Ectodermal cell (in vitro differentiated cells): ENCODE measurements at regions not wholly inside any gene's neighbourhood (a gene's known extent, or its start where the extent isn't known, plus 50 kb on each side); places are given as distances from the start of the nearest gene placed in this dataset.

Experiments used
- H3K27ac ChIP-seq: 2 replicates; pipeline ENCODE4 v1.7.0; 2013; ENCODE audit warnings: mild to moderate bottlenecking, low read depth, low read length; ENCODE audit not compliant: insufficient read depth, poor library complexity, severe bottlenecking
- H3K27me3 ChIP-seq: 2 replicates; pipeline ENCODE4 v1.7.0; 2013; ENCODE audit warnings: mild to moderate bottlenecking, low read length; ENCODE audit not compliant: insufficient read depth, control insufficient read depth, poor library complexity, severe bottlenecking
- H3K36me3 ChIP-seq: one replicate; pipeline ENCODE4 v1.7.0; 2013; ENCODE audit warnings: low read length; ENCODE audit not compliant: control insufficient read depth, insufficient read depth
- H3K4me1 ChIP-seq: one replicate; pipeline ENCODE4 v1.7.0; 2013; ENCODE audit warnings: low read length; ENCODE audit not compliant: control insufficient read depth, insufficient read depth
- H3K4me3 ChIP-seq: 2 replicates; pipeline ENCODE4 v1.7.0; 2013; ENCODE audit warnings: low read depth, low read length, control low read depth; ENCODE audit not compliant: insufficient read depth
- H3K9me3 ChIP-seq: 2 replicates; pipeline ENCODE4 v1.7.0; 2013; ENCODE audit warnings: mild to moderate bottlenecking, low read length, moderate library complexity; ENCODE audit not compliant: control insufficient read depth
- WGBS, 2 experiments: methylation state at CpG; one replicate each; pipeline ENCODE4 v1.1.7; 2013; ENCODE audit warnings: missing lambda C conversion rate in 2 of 2; 5-methylcytosine and 5-hydroxymethylcytosine counted together

DNA sequence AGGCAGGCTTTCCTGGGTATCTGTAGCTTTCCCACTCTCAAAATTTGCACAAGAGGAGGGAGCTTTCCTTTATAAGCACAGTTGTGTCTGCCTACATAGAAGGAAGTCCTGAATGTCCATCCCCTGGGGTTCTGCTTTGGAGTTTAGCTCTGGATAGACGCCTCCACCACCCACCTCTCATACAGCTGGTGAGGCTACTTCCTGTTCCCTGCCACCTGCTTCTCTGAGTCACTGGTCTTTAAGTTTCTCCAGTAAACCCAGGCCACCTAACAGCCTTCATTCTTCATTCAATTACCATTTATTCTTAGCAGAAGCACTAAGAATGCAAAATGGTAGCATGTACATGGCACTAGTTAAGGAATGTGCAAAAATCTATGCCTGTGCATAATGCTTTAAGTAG is 407.8 kb downstream of the CDH2 start:
- Histone ChIP-seq H3K27ac (no peak overlapping the region), H3K4me1 (no peaks in the 10 kb centered on the region), H3K36me3 (no peaks in the 10 kb centered on the region), H3K9me3 (no peaks in the 10 kb centered on the region), H3K4me3 (no peak overlapping the region), H3K27me3 (no peaks in the 10 kb centered on the region)
- WGBS, 2 experiments: 81 to 84% methylated on average over 1 of the region's 1 CpG

DNA sequence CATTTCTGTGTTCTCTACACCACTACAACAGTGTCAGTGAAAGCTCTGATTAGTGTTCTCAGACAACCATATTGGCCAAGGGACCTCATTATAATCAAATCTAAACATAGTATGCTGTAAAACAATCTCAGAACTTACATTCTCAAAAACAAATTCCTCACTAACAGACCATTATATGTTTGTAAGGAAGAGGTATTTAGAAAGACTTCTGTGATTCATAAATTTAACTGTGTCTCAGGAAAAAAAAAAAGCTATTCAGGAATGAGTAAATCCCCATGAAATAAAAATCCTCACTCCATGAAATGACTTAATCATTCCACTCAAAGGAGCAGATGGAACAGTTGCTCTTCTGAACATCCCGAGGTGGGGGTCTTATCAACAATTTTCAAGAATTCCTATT is 413.0 kb downstream of the CDH2 start:
- Histone ChIP-seq H3K4me1 (no peaks in the 10 kb centered on the region), H3K36me3 (no peaks in the 10 kb centered on the region), H3K27me3 (no peaks in the 10 kb centered on the region), H3K4me3 (no peak overlapping the region), H3K27ac (no peak overlapping the region), H3K9me3 (no peaks in the 10 kb centered on the region)
- WGBS, 2 experiments: 95 to 100% methylated on average over 1 of the region's 1 CpG

GRCh38 chr18:27763341-27763740 is 413.6 kb downstream of the CDH2 start:
- Histone ChIP-seq H3K36me3 (no peaks in the 10 kb centered on the region), H3K27ac (no peak overlapping the region), H3K4me1 (no peaks in the 10 kb centered on the region), H3K4me3 (no peak overlapping the region), H3K9me3 (no peaks in the 10 kb centered on the region), H3K27me3 (no peaks in the 10 kb centered on the region)

DNA sequence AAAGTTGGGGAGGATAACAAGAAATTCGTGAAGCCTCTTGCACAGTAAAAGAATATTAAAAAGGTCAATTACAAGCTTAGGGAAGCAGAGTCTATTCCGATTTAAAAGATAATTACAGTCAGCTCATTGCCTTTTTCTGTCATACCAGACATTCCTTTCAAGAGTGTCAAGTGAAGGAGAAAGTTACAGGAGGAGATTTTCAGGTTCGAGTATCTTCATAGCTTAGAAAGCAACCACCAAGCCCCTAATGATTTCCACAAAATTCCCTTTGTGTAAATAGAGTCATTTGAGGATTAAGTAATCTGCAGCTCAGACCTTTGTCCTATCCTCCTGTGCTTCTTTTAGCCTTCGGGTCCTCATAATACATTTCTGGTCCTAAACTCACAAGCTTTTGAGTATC is 414.9 kb downstream of the CDH2 start:
- WGBS, 2 experiments: 66 to 77% methylated on average over 2 to 4 of the region's 4 CpGs
- Histone ChIP-seq H3K9me3 (no peaks in the 10 kb centered on the region), H3K27ac (no peak overlapping the region), H3K4me3 (no peak overlapping the region), H3K4me1 (no peaks in the 10 kb centered on the region), H3K36me3 (no peaks in the 10 kb centered on the region), H3K27me3 (no peaks in the 10 kb centered on the region)

- no peaks in the 10 kb centered on the region for H3K9me3 ChIP-seq
- H3K4me1 ChIP-seq: peaks cover 3% of the 10 kb centered on the region
- H3K4me3 ChIP-seq: no peak overlapping the region
- WGBS, 2 experiments: 93 to 98% methylated on average over 2 to 4 of the region's 4 CpGs
- H3K36me3 ChIP-seq: no peaks in the 10 kb centered on the region
- H3K27ac ChIP-seq: no peak overlapping the region
- H3K27me3 ChIP-seq: no peaks in the 10 kb centered on the region
Observed at GRCh38 chr18:27752944-27753343, 424.0 kb downstream of the CDH2 start.

DNA sequence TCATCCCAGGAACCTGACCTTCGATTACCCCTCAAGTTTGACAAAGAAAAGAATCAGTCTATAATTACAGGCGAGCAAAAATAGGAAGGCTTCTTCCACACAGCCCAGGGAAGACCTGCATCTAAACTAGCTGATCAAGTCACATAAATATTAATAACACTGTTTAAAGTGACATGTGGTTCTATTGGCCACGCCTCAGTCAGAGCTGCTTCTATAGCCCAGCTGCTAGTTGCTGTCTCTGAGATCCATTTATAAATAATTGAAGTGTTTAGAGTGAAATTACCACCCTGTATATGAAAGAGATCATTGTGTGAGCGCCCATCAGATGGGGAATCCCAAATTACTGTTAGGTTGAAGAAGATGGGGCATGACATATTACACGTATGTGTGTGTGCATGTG is 426.0 kb downstream of the CDH2 start:
- 87 to 97% methylated on average over 5 of the region's 5 CpGs for WGBS, 2 experiments
- H3K27me3 ChIP-seq: no peaks in the 10 kb centered on the region
- H3K27ac ChIP-seq: no peak overlapping the region
- H3K4me3 ChIP-seq: no peak overlapping the region
- H3K36me3 ChIP-seq: no peaks in the 10 kb centered on the region
- no peaks in the 10 kb centered on the region for H3K9me3 ChIP-seq
- peaks cover 3% of the 10 kb centered on the region for H3K4me1 ChIP-seq

DNA sequence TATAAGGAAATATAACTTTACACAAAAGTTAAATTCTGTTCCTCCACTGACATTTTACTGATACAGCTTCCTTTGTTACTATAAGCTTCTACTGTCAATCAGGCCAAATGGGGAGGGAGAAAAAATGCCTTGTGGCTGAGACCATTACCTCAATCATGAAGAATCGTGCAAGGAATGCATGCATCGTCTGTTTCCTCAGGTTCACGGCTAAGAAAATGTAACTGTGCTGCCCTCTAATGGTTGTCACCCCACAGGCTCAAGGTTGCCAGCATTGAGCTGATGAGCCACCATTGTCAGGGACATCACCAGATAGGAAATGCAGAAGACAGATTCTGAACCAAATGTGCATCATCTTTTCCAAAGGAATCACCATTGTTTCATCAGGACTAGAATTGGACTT is 426.9 kb downstream of the CDH2 start:
- Histone ChIP-seq H3K36me3 (no peaks in the 10 kb centered on the region), H3K4me1 (peaks cover 3% of the 10 kb centered on the region), H3K27ac (no peak overlapping the region), H3K9me3 (no peaks in the 10 kb centered on the region), H3K4me3 (no peak overlapping the region), H3K27me3 (no peaks in the 10 kb centered on the region)
- WGBS, 2 experiments: 16 to 21% methylated on average over 3 of the region's 3 CpGs

DNA sequence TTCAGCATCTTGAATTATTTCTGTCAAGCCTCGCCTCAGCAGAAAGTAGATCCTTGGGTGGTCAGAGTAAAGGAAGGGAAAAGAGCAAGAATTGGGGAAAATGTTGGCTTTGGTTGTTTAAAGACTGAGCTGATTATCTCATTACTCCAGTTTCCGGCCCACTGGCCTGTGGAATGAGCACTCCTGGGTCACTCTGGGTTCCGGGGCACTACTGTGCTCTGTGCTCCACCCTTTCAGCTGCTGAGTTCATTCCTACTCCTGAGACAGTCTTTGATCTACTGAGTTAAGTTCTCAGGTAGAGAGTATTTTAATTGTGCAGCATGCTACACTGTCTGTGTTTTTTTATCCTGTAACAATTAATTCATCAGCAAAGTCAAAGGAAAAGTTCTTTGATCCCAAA is 427.7 kb downstream of the CDH2 start:
- Histone ChIP-seq H3K36me3 (no peaks in the 10 kb centered on the region), H3K9me3 (no peaks in the 10 kb centered on the region), H3K4me1 (peaks cover 3% of the 10 kb centered on the region), H3K27ac (no peak overlapping the region), H3K27me3 (no peaks in the 10 kb centered on the region), H3K4me3 (no peak overlapping the region)
- WGBS, 2 experiments: 79 to 88% methylated on average over 3 of the region's 3 CpGs

DNA sequence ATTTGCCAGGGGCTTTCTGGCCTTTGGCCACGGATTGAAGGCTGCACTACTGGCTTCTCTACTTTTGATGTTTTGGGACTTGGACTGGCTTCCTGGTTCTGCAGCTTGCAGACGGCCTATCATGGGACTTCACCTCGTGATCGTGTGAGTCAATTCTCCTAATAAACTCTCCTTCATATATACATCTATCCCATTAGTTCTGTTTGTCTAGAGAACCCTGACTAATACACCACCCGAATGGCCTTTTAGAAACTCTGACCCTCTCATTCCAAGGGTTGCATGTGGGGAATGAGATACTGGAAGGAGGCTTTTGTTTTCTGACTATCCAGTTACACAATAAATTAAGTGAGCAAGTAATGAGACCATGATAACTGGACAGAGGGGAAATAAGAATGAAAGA is 430.7 kb downstream of the CDH2 start:
- WGBS, 2 experiments: 95 to 96% methylated on average over 5 of the region's 5 CpGs
- Histone ChIP-seq H3K27ac (no peak overlapping the region), H3K4me1 (peaks cover 3% of the 10 kb centered on the region), H3K27me3 (no peaks in the 10 kb centered on the region), H3K4me3 (no peak overlapping the region), H3K9me3 (no peaks in the 10 kb centered on the region), H3K36me3 (no peaks in the 10 kb centered on the region)

GRCh38 chr18:27735117-27735516 is 441.8 kb downstream of the CDH2 start:
- Histone ChIP-seq H3K36me3 (no peaks in the 10 kb centered on the region), H3K9me3 (no peaks in the 10 kb centered on the region), H3K27ac (no peak overlapping the region), H3K27me3 (no peaks in the 10 kb centered on the region), H3K4me1 (no peaks in the 10 kb centered on the region), H3K4me3 (no peak overlapping the region)
- WGBS, 2 experiments: 100% methylated on average over 1 of the region's 1 CpG; no CpG with 5 or more reads in 1 of the 2 experiments

- Histone ChIP-seq H3K4me1 (no peaks in the 10 kb centered on the region), H3K27me3 (no peaks in the 10 kb centered on the region), H3K27ac (no peak overlapping the region), H3K4me3 (no peak overlapping the region), H3K36me3 (no peaks in the 10 kb centered on the region), H3K9me3 (peaks cover 2% of the 10 kb centered on the region)
- 93 to 100% methylated on average over 2 of the region's 3 CpGs for WGBS, 2 experiments
Observed at GRCh38 chr18:27731211-27731610, 445.7 kb downstream of the CDH2 start.
